ENCODE measurements at regions not wholly inside any gene's neighbourhood (a gene's known extent, or its start where the extent isn't known, plus 50 kb on each side); places are given as distances from the start of the nearest gene placed in this dataset.

DNA sequence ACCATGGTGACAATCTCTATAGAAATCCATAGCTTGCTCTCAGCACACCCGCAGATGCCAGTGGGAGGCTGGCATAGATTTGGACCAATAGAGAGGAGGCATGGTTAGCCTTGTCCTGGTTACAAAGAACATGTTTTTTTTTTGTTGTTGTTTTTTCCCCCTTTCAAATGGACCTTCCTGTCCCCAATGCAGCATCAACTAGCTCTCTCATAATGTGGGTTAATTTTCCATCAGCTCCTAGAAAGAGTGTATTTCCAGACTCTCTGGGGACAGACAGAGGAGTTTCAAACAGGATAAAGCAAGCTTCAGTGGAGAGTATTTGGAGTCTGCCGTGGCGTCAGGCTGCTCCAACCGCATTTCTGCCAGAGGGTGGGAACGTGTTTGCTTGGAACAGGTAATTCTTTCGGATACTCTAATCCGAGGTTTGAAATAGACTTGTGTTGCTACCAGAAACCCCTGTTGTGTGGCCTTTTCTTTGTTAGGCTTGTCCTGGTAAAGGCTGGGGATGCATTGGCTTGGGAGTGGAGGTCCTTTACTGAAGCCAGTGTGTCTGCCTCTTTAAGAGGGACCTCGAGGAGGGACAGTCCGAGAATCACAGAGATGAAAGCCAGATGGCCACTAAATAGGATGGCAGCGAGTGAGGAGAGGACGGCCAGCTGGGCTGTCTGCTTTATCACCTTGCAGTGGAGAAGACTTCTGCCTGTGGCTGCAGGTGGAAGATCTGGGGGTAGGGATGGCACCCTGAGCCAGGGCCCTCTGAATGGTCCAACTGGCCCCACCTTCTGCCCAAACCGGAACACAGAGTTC, 130.5 kb upstream of the CPEB4 start:
- WGBS, 2 donors, result 57 to 61% methylated on average over 12 of the region's 12 CpGs
- no peaks in the 10 kb centered on the region for H3K4me1 ChIP-seq (ENCODE audit: control insufficient read depth in 2 of 2, insufficient read depth in 2 of 2, low read length in 1 of 2)
- H3K4me3 ChIP-seq (ENCODE audit: low read depth in 1 of 2, low read length in 2 of 2), result no peak overlapping the region
- H3K27me3 ChIP-seq (ENCODE audit: control insufficient read depth in 1 of 2, insufficient read depth in 2 of 2, low read length in 2 of 2), result no peaks in the 10 kb centered on the region
- H3K9me3 ChIP-seq (ENCODE audit: control insufficient read depth in 2 of 2, insufficient read depth in 1 of 2, low read depth in 1 of 2, low read length in 1 of 2), result no peaks in the 10 kb centered on the region
- no peaks in the 10 kb centered on the region for H3K36me3 ChIP-seq (ENCODE audit: control insufficient read depth in 2 of 2, insufficient read depth in 2 of 2, low read length in 1 of 2)
- H3K27ac ChIP-seq (ENCODE audit: low read depth in 2 of 2, low read length in 1 of 2), result no peak overlapping the region

DNA sequence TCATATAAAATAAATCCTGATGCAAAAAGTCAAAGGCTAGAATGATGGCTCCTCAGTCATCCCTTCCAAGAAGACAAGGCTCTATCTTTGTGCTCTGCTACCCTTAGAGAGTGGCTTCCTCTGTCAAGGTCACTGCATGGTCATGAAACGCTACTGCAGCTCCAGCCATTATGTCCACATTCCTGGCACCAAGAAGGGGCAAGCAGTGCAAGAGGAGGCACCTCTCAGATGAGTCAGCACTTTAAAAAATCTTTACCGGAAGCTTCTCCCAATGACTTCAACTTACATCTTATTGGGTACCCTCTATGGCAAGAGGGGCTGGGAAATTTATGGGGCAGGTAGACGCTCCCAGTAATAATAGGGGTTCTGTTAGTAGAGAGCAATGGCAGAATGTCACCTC, 129.5 kb upstream of the CPEB4 start:
- Histone ChIP-seq H3K27ac (ENCODE audit: low read depth in 2 of 2, low read length in 1 of 2) (no peak overlapping the region), H3K4me3 (ENCODE audit: low read depth in 1 of 2, low read length in 2 of 2) (no peak overlapping the region), H3K4me1 (ENCODE audit: control insufficient read depth in 2 of 2, insufficient read depth in 2 of 2, low read length in 1 of 2) (no peaks in the 10 kb centered on the region), H3K27me3 (ENCODE audit: control insufficient read depth in 1 of 2, insufficient read depth in 2 of 2, low read length in 2 of 2) (no peaks in the 10 kb centered on the region), H3K9me3 (ENCODE audit: control insufficient read depth in 2 of 2, insufficient read depth in 1 of 2, low read depth in 1 of 2, low read length in 1 of 2) (no peaks in the 10 kb centered on the region), H3K36me3 (ENCODE audit: control insufficient read depth in 2 of 2, insufficient read depth in 2 of 2, low read length in 1 of 2) (no peaks in the 10 kb centered on the region)
- 71 to 72% methylated on average over 3 of the region's 3 CpGs for WGBS, 2 donors

- H3K4me3 ChIP-seq (ENCODE audit: low read depth in 1 of 2, low read length in 2 of 2), result no peak overlapping the region
- WGBS, 2 donors, result 92% methylated on average over 8 of the region's 8 CpGs
- no peaks in the 10 kb centered on the region for H3K36me3 ChIP-seq (ENCODE audit: control insufficient read depth in 2 of 2, insufficient read depth in 2 of 2, low read length in 1 of 2)
- H3K4me1 ChIP-seq (ENCODE audit: control insufficient read depth in 2 of 2, insufficient read depth in 2 of 2, low read length in 1 of 2), result peaks cover 0 to 2% of the 10 kb centered on the region in 2 donors
- H3K9me3 ChIP-seq (ENCODE audit: control insufficient read depth in 2 of 2, insufficient read depth in 1 of 2, low read depth in 1 of 2, low read length in 1 of 2), result no peaks in the 10 kb centered on the region
- H3K27ac ChIP-seq (ENCODE audit: low read depth in 2 of 2, low read length in 1 of 2), result no peak overlapping the region
- no peaks in the 10 kb centered on the region for H3K27me3 ChIP-seq (ENCODE audit: control insufficient read depth in 1 of 2, insufficient read depth in 2 of 2, low read length in 2 of 2)
These were observed 128.5 kb upstream of the CPEB4 start for GRCh38 chr5:173759691-173760090.

GRCh38 chr5:173760461-173761177, 127.5 kb upstream of the CPEB4 start:
- Histone ChIP-seq H3K4me1 (ENCODE audit: control insufficient read depth in 2 of 2, insufficient read depth in 2 of 2, low read length in 1 of 2) (peaks cover 0 to 2% of the 10 kb centered on the region in 2 donors), H3K4me3 (ENCODE audit: low read depth in 1 of 2, low read length in 2 of 2) (no peak overlapping the region), H3K36me3 (ENCODE audit: control insufficient read depth in 2 of 2, insufficient read depth in 2 of 2, low read length in 1 of 2) (no peaks in the 10 kb centered on the region), H3K27me3 (ENCODE audit: control insufficient read depth in 1 of 2, insufficient read depth in 2 of 2, low read length in 2 of 2) (no peaks in the 10 kb centered on the region), H3K27ac (ENCODE audit: low read depth in 2 of 2, low read length in 1 of 2) (no peak overlapping the region), H3K9me3 (ENCODE audit: control insufficient read depth in 2 of 2, insufficient read depth in 1 of 2, low read depth in 1 of 2, low read length in 1 of 2) (no peaks in the 10 kb centered on the region)
- WGBS, 2 donors, result 84 to 92% methylated on average over 5 of the region's 5 CpGs

- no peaks in the 10 kb centered on the region for H3K27me3 ChIP-seq (ENCODE audit: control insufficient read depth in 1 of 2, insufficient read depth in 2 of 2, low read length in 2 of 2)
- no peak overlapping the region for H3K4me3 ChIP-seq (ENCODE audit: low read depth in 1 of 2, low read length in 2 of 2)
- no peaks in the 10 kb centered on the region for H3K36me3 ChIP-seq (ENCODE audit: control insufficient read depth in 2 of 2, insufficient read depth in 2 of 2, low read length in 1 of 2)
- no peak overlapping the region for H3K27ac ChIP-seq (ENCODE audit: low read depth in 2 of 2, low read length in 1 of 2)
- peaks cover 0 to 4% of the 10 kb centered on the region in 2 donors for H3K4me1 ChIP-seq (ENCODE audit: control insufficient read depth in 2 of 2, insufficient read depth in 2 of 2, low read length in 1 of 2)
- no peaks in the 10 kb centered on the region for H3K9me3 ChIP-seq (ENCODE audit: control insufficient read depth in 2 of 2, insufficient read depth in 1 of 2, low read depth in 1 of 2, low read length in 1 of 2)
- 78 to 84% methylated on average over 4 of the region's 4 CpGs for WGBS, 2 donors
These were observed 127.0 kb upstream of the CPEB4 start for GRCh38 chr5:173761178-173761513.

GRCh38 chr5:173762045-173762444, 126.1 kb upstream of the CPEB4 start:
- H3K36me3 ChIP-seq (ENCODE audit: control insufficient read depth in 2 of 2, insufficient read depth in 2 of 2, low read length in 1 of 2), result no peaks in the 10 kb centered on the region
- H3K27ac ChIP-seq (ENCODE audit: low read depth in 2 of 2, low read length in 1 of 2), result no peak overlapping the region
- WGBS, 2 donors, result 68 to 78% methylated on average over 5 of the region's 5 CpGs
- H3K9me3 ChIP-seq (ENCODE audit: control insufficient read depth in 2 of 2, insufficient read depth in 1 of 2, low read depth in 1 of 2, low read length in 1 of 2), result no peaks in the 10 kb centered on the region
- no peak overlapping the region for H3K4me3 ChIP-seq (ENCODE audit: low read depth in 1 of 2, low read length in 2 of 2)
- no peaks in the 10 kb centered on the region for H3K27me3 ChIP-seq (ENCODE audit: control insufficient read depth in 1 of 2, insufficient read depth in 2 of 2, low read length in 2 of 2)
- peaks cover 0 to 5% of the 10 kb centered on the region in 2 donors for H3K4me1 ChIP-seq (ENCODE audit: control insufficient read depth in 2 of 2, insufficient read depth in 2 of 2, low read length in 1 of 2)

DNA sequence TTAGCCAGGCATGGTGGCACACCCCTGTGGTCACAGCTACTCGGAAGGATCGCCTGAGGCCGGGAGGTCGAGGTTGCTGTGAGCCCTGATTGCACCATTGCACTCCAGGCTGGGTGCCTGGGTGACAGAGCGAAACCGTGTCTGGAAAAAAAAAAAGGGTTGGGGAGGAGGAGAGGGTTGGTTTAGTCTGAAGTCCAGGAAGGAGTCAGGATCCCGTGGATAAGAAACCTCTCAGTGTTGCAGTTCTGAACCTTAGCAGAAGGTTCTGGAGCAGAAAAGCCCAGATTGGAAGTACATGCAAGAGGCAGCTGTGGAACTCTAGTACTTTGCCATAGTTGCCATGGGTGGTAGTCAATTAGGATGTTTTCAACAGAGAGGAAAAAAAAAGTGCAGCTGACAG, 125.2 kb upstream of the CPEB4 start:
- Histone ChIP-seq H3K27me3 (ENCODE audit: control insufficient read depth in 1 of 2, insufficient read depth in 2 of 2, low read length in 2 of 2) (no peaks in the 10 kb centered on the region), H3K4me3 (ENCODE audit: low read depth in 1 of 2, low read length in 2 of 2) (no peak overlapping the region), H3K9me3 (ENCODE audit: control insufficient read depth in 2 of 2, insufficient read depth in 1 of 2, low read depth in 1 of 2, low read length in 1 of 2) (no peaks in the 10 kb centered on the region), H3K36me3 (ENCODE audit: control insufficient read depth in 2 of 2, insufficient read depth in 2 of 2, low read length in 1 of 2) (no peaks in the 10 kb centered on the region), H3K27ac (ENCODE audit: low read depth in 2 of 2, low read length in 1 of 2) (no peak overlapping the region), H3K4me1 (ENCODE audit: control insufficient read depth in 2 of 2, insufficient read depth in 2 of 2, low read length in 1 of 2) (peaks cover 0 to 5% of the 10 kb centered on the region in 2 donors)
- WGBS, 2 donors, result 79 to 80% methylated on average over 7 of the region's 7 CpGs

DNA sequence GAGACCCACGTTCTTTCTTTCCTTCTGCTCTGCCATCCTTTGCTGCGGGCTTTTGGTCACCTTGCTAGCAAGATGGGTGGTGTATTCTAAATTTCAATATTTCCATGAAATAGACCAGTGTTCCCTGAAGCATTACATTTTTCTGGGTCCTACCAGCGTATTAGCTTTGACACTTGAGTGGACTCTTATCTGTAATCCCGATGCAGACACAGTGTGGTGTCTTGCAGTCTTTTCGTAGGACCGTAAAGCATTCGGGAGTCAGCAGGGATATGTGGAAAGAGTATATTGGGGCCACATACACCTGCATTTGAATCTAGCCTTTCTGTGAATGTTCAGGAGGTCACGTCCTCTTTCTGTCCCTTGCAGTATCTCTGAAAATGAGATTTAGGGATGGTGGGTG, 124.7 kb upstream of the CPEB4 start:
- peaks cover 0 to 5% of the 10 kb centered on the region in 2 donors for H3K4me1 ChIP-seq (ENCODE audit: control insufficient read depth in 2 of 2, insufficient read depth in 2 of 2, low read length in 1 of 2)
- no peak overlapping the region for H3K4me3 ChIP-seq (ENCODE audit: low read depth in 1 of 2, low read length in 2 of 2)
- no peaks in the 10 kb centered on the region for H3K36me3 ChIP-seq (ENCODE audit: control insufficient read depth in 2 of 2, insufficient read depth in 2 of 2, low read length in 1 of 2)
- no peaks in the 10 kb centered on the region for H3K9me3 ChIP-seq (ENCODE audit: control insufficient read depth in 2 of 2, insufficient read depth in 1 of 2, low read depth in 1 of 2, low read length in 1 of 2)
- no peaks in the 10 kb centered on the region for H3K27me3 ChIP-seq (ENCODE audit: control insufficient read depth in 1 of 2, insufficient read depth in 2 of 2, low read length in 2 of 2)
- WGBS, 2 donors, result 84 to 91% methylated on average over 8 of the region's 8 CpGs
- no peak overlapping the region for H3K27ac ChIP-seq (ENCODE audit: low read depth in 2 of 2, low read length in 1 of 2)

DNA sequence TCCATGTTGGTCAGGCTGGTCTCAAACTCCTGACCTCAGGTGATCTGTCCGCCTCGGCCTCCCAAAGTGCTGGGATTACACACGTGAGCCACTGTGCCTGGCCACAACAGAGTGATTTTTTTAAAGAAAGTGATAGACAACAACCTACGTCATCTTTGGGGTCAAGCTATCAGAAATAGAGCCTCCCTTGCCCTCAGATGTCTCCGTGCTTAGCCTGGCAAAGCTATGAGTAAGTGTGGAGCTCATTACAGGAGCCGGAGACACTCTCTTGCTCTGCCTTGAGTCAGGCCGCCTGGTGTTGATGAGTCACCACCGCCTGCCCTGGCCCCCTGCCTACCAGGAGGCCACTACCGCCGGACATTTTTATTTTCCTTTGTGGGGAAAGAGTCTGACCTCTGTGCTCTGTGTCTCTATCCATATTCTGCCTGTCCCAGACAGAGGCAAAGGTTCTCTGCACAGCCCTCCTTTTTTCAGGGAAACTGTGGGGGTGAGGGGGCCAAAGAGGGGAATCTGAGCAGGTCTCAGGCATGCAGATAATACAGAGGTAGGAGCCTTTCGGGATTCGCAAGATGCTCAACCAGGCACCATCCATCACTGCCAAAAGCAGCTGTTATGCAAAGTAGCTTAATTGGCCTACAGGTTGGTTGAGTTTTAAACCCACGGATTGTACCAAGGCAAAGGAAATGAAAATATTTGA, 123.7 kb upstream of the CPEB4 start:
- 36 to 38% methylated on average over 13 of the region's 13 CpGs for WGBS, 2 donors
- peaks cover 0 to 5% of the 10 kb centered on the region in 2 donors for H3K4me1 ChIP-seq (ENCODE audit: control insufficient read depth in 2 of 2, insufficient read depth in 2 of 2, low read length in 1 of 2)
- H3K9me3 ChIP-seq (ENCODE audit: control insufficient read depth in 2 of 2, insufficient read depth in 1 of 2, low read depth in 1 of 2, low read length in 1 of 2), result no peaks in the 10 kb centered on the region
- peak overlapping the region; percentile 83 to 90 for H3K27ac ChIP-seq (ENCODE audit: low read depth in 2 of 2, low read length in 1 of 2)
- H3K36me3 ChIP-seq (ENCODE audit: control insufficient read depth in 2 of 2, insufficient read depth in 2 of 2, low read length in 1 of 2), result no peaks in the 10 kb centered on the region
- H3K27me3 ChIP-seq (ENCODE audit: control insufficient read depth in 1 of 2, insufficient read depth in 2 of 2, low read length in 2 of 2), result no peaks in the 10 kb centered on the region
- H3K4me3 ChIP-seq (ENCODE audit: low read depth in 1 of 2, low read length in 2 of 2), result no peak overlapping the region

Measured in esophagus (tissue), 2 donors.